NCI-H128 (cell line): ENCODE measurements at regions not wholly inside any gene's neighbourhood (a gene's known extent, or its start where the extent isn't known, plus 50 kb on each side); places are given as distances from the start of the nearest gene placed in this dataset.

Experiments used
- DNase-seq: peaks from one replicate; lab custom pipeline; 2025; ENCODE audit not compliant: unreplicated experiment; lab: John Stamatoyannopoulos, UW

DNA sequence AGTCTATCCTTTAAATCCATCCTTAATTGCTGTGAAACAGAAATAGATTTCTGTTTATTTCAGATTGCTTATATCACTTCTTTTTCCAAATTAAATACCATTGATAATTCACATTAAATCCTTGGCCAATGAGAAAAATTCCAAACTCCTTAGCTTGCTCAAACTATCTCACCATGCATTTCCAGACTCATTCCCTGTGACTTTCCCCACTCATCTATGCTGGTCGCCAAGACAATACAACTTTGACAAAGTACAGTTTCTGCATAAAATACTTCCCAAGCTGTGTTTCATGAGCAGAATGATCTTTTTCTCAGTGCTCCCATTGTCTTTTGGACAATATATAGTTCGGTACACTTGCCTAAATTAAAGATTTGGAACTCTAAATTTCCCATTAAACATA is 575.6 kb downstream of the CPS1 start:
- DNase-seq: no peak

DNA sequence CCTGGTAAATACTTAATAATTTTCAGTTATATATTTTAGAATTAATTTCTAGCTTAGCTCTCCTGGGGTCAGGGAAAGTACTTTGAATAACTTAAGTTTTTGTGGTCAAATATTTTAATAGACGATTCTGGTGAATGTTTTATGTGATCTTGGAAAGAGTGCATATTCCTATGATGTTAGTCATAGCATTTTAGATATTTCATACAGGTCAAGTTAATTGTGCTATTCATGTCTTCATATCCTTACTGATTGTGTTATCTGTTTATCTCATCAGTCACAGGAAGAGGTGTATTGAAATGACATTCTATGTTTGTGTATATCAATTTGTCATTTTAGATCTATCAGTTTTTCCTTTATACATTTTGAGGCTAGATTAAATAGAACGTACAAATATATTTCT is 576.2 kb downstream of the CPS1 start:
- no peak for DNase-seq

DNA sequence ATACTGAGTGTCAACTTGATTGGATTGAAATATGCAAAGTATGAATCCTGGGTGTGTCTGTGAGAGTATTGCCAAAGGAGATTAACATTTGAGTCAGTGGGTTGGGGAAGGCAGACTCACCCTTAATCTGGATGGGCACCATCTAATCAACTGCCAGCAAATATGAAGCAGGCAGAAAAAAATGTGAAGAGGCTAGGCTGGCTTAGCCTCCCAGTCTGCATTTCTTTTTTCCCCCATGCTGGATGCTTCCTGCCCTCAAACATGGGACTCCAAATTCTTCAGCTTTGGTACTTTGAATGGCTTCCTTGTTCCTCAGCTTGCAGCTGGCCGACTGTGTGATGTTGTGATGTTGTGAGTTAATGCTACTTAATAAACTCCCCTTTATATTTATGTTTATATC is 577.4 kb downstream of the CPS1 start:
- no peak for DNase-seq

DNA sequence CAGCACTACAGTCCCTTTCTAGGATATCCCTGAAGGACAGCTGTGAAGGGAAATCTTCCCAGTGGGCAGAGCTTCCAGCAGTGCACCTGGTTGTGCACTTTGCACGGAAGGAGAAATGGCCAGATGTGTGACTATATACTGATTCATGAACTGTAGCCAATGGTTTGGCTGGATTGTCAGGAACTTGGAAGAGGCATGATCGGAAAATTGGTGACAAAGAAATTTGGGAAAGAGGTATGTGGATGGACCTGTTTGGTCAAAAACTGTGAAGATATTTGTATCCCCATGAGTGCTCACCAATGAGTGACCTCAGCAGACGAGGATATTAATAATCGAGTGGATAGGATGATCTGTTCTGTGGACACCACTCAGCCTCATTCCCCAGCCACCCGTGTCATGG is 582.2 kb downstream of the CPS1 start:
- no peak for DNase-seq

DNA sequence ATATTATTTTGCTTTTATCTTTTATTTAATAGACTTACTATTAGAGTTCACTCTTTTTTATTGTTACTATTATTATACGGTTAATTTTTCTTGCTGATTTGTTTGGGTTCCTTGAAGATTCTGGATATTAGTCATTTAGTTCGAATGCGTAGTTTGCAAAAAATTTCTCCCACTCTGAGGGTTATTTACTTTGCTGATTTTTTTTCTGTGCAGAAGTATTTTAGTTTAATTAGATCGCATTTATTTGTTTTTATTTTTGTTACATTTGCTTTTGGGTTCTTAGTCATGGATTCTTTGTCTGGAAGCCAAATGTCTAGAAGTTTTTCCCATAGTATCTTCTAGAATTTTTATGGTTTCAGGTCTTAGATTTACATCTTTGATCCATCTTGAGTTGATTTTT is 585.2 kb downstream of the CPS1 start:
- DNase-seq: no peak

DNA sequence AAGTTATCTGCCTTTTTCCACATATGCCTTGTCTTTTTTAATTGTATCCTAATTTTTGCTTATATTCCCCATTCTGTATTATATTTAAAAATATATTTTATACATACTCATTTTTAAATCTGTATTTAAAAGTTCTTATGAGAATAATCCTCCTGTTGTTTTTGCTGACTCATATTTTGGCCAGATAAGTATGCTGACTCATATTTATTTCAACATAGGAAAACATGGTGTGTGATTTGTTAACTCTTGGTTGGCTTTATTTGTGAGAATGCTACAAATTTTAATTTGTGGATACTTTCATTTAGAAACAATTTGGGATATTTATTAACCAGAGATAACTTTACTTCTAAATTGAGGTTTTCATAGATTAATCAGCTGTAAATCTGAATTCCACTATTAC is 587.7 kb downstream of the CPS1 start:
- DNase-seq: no peak

DNA sequence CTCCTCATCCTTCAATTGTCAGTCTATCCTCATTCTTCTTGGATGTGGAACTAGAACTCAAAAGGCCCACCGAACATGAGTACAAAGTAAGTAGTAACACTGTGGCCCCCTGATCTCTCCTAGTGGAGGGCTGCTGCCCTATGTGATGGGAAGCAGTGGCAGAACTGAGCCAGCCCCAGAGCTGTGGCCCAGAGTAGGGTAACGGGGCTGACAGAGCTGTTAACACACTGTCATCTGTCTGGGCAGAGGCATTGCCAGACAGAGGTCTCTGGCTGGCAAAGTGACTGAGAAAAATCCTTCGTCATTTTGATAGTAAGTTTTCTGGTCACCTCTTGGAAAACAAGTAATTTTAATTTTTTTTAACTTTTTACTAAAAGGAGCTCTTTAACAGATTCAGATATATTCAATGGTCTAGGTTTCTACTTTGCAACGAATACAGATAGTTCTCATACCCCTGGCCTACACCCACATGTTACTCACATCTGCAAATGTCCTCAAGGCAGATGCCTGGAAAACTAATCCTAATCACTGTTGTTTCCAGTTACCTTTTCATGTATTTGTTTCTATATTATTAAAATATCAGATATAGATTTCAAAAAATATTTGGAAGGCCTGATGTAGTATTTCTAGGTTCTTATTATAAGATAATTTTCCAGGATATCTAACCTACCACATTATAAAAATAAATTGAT is 588.7 kb downstream of the CPS1 start:
- no peak for DNase-seq

DNA sequence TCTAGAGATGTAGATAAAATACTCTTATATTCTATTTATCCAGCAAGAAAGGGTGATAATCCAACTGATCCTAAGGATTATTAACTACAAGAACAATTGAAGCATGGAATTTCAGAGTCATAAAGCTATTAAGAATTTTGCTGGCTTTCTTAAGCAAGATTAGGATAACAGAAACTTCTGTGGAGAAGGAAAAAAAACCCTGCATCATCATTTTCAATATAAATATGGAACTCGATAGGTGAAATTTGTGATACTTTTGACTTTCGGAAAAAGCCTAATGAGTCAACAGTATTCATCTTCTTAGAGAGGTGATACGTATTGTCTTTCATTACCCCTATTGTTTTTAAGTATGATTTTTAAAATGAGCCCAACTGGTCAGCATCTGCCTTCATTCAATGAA is 593.3 kb downstream of the CPS1 start:
- no peak for DNase-seq

DNA sequence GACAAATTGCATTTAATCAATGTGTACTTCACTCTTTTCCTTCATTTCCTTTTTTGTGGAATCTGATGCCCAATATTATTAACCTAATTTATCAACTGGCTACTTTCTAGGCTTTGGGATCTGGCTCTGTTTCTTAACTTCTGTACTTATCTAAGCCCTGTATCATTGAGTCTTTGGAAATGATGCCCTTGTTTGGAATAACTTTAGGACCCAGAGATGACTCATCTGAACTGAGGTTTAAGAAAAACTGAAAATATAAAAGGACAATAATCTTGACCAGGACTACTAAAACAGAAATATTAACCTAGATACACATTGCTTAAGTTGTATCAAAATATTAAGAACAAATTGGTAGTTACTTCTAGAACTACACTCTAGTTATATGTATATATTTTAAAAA is 600.8 kb downstream of the CPS1 start:
- no peak for DNase-seq

DNA sequence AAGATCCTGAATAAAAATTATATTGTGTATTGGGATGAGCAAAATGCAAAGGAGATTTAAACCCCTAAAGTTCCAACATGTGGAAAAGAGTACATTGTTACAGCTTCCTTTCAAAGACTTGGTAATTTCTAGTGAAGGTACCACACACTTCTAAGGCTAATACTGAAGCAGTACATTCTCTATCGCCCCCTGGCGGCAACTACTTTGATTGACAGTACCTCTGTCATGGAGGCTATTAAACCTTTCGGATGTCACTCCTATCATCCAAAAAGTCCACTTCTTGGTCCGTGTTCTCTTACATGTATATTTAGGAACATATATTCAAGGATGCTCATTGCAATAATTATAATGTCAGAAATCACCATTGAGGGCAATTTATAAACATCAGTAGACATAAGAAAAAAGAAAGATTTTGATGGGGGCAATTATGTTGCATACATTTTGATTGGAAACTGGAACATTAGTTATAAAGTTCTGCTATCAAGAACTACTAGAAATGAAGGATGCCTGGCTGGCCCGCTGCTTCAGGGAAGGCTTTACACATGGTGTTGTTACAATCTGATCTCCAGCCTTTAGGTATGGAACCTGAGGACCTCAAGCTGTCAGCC is 601.6 kb downstream of the CPS1 start:
- peak; percentile 36 for DNase-seq

DNA sequence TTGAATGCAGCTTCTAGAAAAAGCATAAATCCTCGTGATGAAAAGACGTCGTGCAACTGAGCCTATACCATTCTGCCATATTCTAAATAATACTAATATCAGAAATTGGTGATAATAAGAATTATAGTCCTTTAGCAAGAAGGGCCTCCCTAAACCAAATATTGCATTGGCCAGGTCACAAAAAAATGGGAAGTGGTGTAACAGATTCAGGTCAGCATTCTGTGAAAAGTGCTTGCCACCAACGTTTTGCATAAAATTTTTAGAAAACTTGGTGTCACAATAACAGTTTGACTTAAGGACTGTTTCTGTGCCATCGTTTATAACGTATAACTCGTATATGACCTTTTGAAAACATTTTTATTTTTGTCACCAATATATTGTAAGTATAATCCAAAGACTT is 603.6 kb downstream of the CPS1 start:
- DNase-seq: no peak

DNA sequence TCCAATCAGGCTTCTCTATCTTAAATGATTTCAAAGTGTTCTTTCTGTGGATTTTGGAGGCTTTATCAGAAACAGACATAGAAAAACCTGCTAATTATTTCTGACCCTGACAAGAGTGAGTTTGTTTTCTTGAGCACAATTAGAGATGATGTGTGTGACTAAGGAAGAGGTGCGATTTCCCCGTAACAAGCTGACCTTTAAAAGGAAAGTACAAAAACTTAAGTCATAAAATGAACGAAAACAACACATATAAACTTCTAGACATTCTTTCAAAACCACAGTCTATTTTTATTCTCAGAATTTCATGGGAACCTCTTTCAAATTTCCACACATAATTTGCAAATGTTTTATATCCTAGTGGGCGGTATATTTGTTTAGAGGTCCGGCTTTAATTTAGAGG is 604.8 kb downstream of the CPS1 start:
- no peak for DNase-seq

DNA sequence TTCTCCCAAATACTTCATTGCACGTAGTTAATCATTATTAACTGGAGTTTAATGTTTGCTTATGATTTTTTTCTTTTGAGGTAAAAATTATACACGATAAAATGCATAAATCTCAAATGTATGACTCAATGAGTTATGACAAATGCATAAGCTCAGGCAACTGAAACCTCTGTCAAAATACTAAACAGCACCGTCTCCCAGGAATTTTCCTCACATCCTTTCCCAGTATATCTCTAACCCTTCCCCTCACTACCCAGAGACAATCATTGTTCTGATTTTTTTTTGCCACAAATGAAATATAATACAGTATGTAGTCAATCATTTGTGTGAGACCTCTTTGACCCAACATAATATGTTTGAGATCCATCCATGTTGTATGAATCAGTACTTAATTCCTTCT is 606.5 kb downstream of the CPS1 start:
- no peak for DNase-seq

DNA sequence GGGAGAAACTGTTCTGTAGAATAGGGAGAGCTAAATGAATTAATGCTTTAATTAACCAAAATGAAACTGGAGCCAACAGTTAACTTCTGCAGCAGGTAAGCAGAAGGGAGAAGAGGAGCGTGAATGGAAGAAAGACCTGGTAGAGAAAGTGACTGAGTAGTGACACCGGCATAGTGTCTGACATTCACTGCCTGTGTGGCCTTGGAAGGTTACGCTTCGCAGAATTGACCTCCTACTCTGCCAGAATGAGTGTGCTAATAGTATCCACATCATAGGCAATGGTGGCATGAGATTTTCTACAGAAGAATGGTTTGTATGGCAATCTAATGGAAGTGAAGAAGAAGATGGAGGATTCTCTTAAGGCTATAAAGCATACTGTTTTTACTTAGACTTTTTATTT is 614.4 kb downstream of the CPS1 start:
- DNase-seq: no peak

DNA sequence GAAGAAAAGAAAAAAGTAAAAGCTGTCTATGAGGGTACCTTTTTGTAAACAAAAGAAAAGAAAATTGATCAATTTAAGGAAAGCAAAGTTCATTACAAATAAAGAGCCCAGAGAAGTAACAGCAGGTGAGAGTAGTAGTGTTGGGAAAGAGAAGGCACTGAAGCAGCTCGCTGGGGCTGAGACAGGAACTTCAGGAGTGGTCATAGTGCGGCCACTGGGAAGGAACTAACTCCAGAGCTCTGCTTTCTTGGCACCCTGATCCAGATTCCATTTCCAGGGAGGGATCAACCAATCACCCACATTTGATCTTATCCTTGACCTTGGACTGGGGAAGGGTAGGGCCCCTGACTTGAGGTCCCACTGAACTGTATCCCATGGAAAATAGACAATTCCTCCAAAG is 617.6 kb downstream of the CPS1 start:
- DNase-seq: no peak

DNA sequence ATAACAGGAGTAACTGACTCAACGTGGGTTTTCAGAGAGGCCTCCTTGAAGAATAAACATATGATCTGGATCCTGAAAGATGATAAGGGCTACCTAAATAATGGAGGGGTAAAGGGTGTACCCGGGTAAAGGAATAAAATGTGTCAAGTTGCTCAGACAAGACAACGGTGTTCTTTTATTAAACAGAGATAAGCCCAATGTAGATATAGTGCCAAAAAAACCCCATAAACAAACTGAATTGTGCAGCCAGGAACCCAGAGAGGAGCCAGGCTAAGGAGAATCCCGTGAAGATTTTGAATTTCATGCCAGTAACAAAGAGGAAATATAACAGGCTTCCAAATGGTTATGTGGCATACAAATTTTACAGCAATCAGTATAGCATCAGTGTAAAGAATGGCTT is 618.2 kb downstream of the CPS1 start:
- no peak for DNase-seq

DNA sequence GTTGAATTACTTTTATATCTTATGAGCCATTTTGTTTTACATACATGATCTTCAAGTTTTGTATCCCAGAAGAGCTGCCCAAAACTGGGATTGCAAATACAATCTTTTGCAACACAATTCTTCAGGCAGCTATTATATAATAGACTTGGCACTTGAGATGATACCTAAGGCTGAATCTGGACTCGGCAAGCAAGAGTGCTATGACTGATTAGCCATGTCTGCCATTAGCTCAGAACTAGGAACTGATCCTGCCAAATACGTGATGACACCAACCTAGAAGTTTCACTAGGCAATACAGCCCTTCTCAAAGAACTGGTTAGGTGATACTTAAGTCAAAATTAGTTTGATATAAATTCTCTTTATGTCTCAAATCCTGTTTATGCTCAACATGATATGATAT is 619.6 kb downstream of the CPS1 start:
- DNase-seq: no peak

DNA sequence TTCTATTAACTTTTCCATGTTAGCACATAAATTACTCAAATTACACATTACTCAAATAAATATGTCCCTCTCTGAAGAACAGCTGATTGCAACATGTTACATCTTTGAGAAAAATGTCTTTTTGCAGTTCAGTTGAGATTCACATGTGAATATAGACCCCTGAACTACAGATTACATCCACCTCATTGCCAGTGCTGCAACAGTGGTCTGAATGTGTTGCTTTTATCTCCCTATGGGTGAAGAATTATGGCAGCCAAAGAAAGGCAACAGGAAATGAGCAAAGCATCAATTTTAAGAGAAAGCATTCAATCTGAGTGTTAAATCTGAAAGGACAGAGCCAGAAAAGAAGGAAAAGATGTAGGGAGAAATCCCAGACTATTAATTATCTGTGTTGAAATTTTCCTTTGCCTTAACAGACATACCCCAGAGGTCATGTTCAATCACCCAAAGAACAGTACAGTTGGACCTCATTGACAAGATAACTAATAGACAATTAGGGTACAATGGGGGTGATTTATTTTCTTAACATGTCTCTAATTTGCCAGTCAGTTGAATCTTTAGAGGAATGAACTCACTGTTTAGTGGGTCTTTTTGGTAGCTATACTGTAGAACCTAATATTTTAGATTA is 620.2 kb downstream of the CPS1 start:
- no peak for DNase-seq

DNA sequence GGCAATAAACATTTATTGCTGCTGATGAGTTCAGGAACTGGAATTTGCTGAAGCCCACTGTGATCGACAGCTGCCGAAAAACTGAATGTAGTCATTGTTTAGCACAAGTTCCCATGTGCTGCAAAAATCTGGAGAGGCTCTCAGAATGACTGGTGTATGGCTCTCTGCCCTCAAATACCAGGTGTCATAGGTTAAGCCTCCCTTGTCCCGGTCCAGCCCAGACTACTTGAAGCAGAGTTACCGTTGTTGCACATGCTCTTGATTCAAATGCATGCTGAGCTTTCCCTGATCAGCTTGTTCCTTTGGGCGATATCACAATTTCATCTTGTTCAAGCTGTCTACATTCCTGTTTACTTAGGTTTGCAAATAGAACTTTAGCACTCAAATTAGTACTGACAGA is 625.2 kb downstream of the CPS1 start:
- no peak for DNase-seq

DNA sequence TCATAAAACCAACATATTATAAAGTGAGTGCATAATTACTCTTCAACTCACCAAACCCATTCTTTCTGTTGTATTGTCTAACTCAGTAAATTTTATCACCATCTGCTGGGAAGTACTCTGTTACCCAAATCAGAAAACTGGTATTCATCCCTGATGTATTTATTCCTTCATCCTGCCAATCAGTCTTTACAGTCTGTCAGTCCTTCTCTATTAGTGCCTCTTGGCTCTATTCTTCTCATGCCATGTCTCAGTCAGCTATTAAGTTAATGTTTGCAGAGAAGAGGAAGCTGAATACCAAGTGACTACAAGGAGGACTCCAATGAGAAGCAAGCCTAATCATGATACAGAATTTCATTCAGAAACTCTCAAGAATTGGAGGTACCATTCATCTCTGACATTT is 631.2 kb downstream of the CPS1 start:
- DNase-seq: no peak

DNA sequence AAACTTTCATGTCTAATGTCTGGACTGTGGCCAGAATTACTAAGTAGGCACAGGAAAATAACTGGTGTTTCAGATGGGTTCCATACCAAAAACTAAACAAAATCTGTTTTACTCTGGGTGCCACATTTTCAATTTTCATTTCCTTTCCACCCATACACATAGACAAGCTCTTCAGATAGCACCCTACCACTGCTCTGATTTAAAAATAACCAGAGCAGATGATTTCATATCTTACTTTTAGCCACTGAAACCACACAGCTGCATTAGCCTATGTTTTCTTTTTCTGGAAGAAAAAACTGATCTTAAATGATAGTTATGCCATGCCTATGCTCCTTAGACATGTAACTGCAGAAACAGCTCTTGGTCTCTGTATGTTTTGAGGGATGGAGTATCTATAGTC is 647.6 kb downstream of the CPS1 start:
- DNase-seq: no peak

DNA sequence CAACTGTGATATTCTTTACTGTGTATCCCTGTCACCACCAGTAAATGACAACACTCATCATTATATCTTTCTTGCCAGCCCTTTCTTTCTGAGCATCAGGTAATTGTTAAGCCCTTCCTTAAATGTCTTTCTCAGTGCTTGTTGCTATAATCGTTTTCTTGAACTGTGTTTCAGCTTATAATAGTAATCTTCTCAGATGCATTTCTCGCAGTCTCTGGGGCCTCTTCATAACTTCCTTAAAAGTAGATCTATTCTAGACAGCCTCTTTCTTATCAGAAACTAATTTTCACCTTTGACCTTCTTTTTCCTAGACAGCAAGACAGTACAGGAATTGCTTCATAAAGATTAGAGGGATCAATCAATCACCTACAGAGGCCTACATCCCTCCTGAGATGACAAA is 648.1 kb downstream of the CPS1 start:
- no peak for DNase-seq

DNA sequence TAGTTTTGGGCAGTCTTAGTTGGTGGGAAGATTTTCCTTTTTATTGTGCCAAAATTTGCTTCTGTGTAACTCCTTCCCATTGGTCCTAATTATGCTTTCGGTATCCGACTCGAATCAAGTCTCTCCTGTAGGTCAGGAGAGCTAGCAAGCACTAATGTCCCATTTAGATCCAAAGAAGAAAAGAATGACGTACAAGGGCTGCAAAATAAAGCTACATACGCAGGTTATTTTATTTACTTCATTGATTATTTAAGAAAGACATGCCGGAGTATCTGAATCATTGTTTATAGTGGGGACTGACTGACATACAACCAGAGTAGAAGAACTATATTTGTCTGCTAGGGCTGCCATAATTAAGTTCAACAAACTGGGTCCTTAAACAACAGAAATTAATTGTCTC is 648.5 kb downstream of the CPS1 start:
- DNase-seq: no peak
